Activated naive CD8-positive, alpha-beta T cell treated with anti-CD3 and anti-CD28 coated beads, Interleukin-2, amount 10 ng/mL, durations not matched to agents 7 days and 5 days (primary cell): ENCODE measurements at regions not wholly inside any gene's neighbourhood (a gene's known extent, or its start where the extent isn't known, plus 50 kb on each side); places are given as distances from the start of the nearest gene placed in this dataset.
"Not testable (repeated sequence)": the region's sequence is repeated elsewhere in the genome, so short reads cannot be mapped to it uniquely, and the experiment has no call there.

Experiments
- ATAC-seq: fragments of 150-1000 bp; cut with Tn5 transposase; one replicate; pipeline ENCODE4 v1.10.0; 2021; ENCODE audit warnings: low read depth, moderate library complexity
- POLR2A ChIA-PET: fragments of 350-600 bp; sonication (Branson Sonifier 250); formaldehyde crosslinking; loops from one replicate; lab custom pipeline; 2021; ENCODE audit warnings: antibody characterized with exemption; lab: Charles Lee
- DNase-seq: peaks from one replicate; pipeline ENCODE4 v3.0.0; 2021
- H3K27ac Mint-ChIP-seq: one replicate; pipeline ENCODE4 v1.8.0; 2022; ENCODE audit warnings: mild to moderate bottlenecking, mixed read lengths
- H3K27me3 Mint-ChIP-seq: one replicate; pipeline ENCODE4 v1.8.0; 2022; ENCODE audit warnings: mild to moderate bottlenecking, moderate library complexity, mixed read lengths
- H3K36me3 Mint-ChIP-seq: one replicate; pipeline ENCODE4 v1.8.0; 2021; ENCODE audit warnings: mild to moderate bottlenecking, mixed read lengths
- H3K4me1 Mint-ChIP-seq: one replicate; pipeline ENCODE4 v1.8.0; 2021; ENCODE audit warnings: mixed read lengths
- H3K4me3 Mint-ChIP-seq: one replicate; pipeline ENCODE4 v1.8.0; 2022; ENCODE audit warnings: mild to moderate bottlenecking, moderate library complexity, mixed read lengths
- H3K9me3 Mint-ChIP-seq: one replicate; pipeline ENCODE4 v1.8.0; 2021; ENCODE audit warnings: mixed read lengths

DNA sequence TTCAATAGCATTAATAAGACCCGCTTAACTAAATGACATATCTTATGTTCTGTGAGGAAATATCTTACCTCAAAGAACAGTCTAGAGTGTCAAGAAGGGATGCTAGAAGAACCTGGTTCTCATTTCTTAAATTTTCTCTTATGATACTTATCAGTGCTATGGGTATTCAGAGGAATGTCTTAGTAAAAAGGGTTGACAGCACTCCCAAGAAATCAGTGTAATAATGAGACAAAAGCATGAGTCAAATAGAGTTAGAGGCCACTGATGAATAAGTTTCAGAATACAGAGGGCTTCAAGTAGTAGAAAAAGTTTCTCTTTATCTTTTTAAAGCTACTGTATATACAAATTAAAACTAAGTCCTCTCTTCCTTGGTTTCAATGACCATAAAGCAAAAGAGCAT lies 242.8 kb downstream of the GJA1 start:
- Mint-ChIP-seq H3K4me1 (no peaks in the 10 kb centered on the region), H3K4me3 (no peak overlapping the region), H3K9me3 (no peaks in the 10 kb centered on the region), H3K36me3 (no peaks in the 10 kb centered on the region), H3K27me3 (no peaks in the 10 kb centered on the region), H3K27ac (no peak overlapping the region)
- POLR2A ChIA-PET = no interaction called here
- DNase-seq = no peak
- no peak for ATAC-seq

DNA sequence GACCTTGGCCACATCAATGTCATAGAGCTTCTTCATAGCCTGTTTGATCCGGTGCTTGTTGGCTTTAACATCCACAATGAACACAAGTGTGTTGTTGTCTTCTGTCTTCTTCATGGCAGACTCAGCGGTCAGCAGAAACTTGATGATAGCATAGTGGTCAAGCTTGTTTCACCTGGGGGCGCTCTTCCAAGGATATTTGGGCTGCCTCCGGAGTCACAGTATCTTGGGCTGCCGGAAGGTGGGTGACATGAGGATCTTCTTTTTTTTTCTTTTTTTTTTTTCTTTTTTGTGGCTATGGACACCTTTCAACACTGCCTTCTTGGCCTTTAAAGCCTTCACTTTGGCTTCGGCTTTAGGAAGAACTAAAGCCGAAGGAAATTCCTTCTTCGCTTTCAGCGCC lies 244.6 kb downstream of the GJA1 start:
- ATAC-seq = no peak
- no peaks in the 10 kb centered on the region for H3K27me3 Mint-ChIP-seq
- no peak overlapping the region for H3K4me3 Mint-ChIP-seq
- H3K27ac Mint-ChIP-seq = no peak overlapping the region
- no peaks in the 10 kb centered on the region for H3K4me1 Mint-ChIP-seq
- DNase-seq = no peak
- no peaks in the 10 kb centered on the region for H3K9me3 Mint-ChIP-seq
- POLR2A ChIA-PET = no interaction called here
- H3K36me3 Mint-ChIP-seq = no peaks in the 10 kb centered on the region

DNA sequence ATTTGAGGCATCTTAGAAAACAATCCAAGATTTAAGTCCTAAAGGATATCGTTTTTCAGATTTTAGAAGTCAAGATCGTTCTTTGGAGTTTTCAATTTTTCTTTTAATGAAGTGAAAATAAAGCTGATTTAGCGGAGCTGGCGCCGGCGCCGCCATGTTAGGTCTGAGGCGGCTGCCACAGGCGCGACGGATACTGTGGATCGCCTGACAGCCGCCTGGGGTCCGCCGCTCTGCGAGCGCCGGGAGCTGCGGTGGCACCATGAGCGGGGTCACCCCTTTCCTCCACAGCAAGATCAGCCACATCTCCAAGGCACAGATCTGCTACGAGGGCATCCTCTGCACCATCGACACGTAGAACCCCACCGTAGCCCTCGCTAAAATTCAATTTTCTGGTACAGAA lies 247.2 kb downstream of the GJA1 start:
- H3K4me1 Mint-ChIP-seq = no peaks in the 10 kb centered on the region
- DNase-seq (no peak), ATAC-seq (no peak)
- H3K4me3 Mint-ChIP-seq = no peak overlapping the region
- H3K36me3 Mint-ChIP-seq = no peaks in the 10 kb centered on the region
- no peaks in the 10 kb centered on the region for H3K27me3 Mint-ChIP-seq
- H3K9me3 Mint-ChIP-seq = no peaks in the 10 kb centered on the region
- POLR2A ChIA-PET = no interaction called here
- H3K27ac Mint-ChIP-seq = no peak overlapping the region

DNA sequence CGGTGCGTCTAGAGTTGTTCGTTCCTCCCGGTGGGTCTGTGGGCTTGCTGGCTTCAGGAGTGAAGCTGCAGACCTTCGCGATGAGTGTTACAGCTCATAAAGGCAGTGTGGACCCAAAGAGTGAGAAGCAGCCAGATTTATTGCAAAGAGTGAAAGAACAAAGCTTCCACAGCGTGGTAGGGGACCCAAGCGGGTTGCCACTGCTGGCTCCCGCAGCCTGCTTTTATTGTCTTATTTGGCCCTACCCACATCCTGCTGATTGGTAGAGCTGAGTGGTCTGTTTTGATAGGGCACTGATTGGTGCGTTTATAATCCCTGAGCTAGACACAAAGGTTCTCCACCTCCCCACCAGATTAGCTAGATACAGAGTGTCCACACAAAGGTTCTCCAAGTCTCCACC lies 250.4 kb downstream of the GJA1 start:
- DNase-seq, H3K27me3 Mint-ChIP-seq, H3K9me3 Mint-ChIP-seq, H3K4me3 Mint-ChIP-seq, H3K27ac Mint-ChIP-seq, H3K36me3 Mint-ChIP-seq, POLR2A ChIA-PET, H3K4me1 Mint-ChIP-seq, ATAC-seq: not testable (repeated sequence)

DNA sequence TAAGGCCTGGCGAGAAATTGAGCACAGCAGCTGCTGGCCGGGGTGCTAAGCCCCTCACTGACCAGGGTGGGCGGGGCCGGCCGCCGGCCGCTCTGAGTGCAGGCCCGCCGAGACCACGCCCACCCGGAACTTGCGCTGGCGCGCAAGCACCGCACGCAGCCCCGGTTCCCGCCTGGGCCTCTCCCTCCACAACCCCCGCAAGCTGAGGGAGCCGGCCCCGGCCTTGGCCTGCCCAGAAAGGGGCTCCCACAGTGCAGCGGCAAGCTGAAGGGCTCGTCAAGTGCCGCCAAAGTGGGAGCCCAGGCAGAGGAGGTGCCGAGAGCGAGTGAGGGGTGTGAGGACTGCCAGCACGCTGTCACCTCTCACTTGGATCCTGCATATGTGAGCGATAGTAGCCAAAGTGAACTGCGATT lies 251.2 kb downstream of the GJA1 start:
- no peaks in the 10 kb centered on the region for H3K27me3 Mint-ChIP-seq
- H3K36me3 Mint-ChIP-seq = peaks cover 1% of the 10 kb centered on the region
- POLR2A ChIA-PET = no interaction called here
- DNase-seq (peak; percentile 40), ATAC-seq (peak; percentile 60)
- peaks cover 5% of the 10 kb centered on the region for H3K4me1 Mint-ChIP-seq
- H3K9me3 Mint-ChIP-seq = no peaks in the 10 kb centered on the region
- H3K27ac Mint-ChIP-seq = no peak overlapping the region
- no peak overlapping the region for H3K4me3 Mint-ChIP-seq

DNA sequence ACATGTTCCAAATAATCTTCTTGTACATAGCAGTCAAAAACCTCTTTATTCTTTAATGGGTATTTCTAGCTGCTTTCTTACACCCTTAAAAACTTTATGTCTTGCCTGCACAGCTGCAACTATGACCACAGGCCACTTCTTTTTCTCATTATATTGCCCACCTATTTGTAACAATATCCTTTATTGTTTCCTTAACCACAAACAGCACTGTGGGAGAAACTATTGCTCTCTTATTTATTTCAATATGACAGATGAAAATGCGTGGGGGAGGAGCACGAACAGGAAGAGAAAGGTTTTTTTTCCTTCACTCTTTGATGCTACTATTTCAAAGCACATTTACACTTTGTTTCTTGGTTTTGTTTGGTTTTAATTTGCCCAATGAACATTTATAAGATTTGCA lies 253.5 kb downstream of the GJA1 start:
- ATAC-seq = no peak
- peaks cover 1% of the 10 kb centered on the region for H3K36me3 Mint-ChIP-seq
- H3K27ac Mint-ChIP-seq = no peak overlapping the region
- no peaks in the 10 kb centered on the region for H3K27me3 Mint-ChIP-seq
- no peak for DNase-seq
- peaks cover 5% of the 10 kb centered on the region for H3K4me1 Mint-ChIP-seq
- H3K9me3 Mint-ChIP-seq = no peaks in the 10 kb centered on the region
- H3K4me3 Mint-ChIP-seq = peak overlapping the region; percentile 28
- POLR2A ChIA-PET = no interaction called here

DNA sequence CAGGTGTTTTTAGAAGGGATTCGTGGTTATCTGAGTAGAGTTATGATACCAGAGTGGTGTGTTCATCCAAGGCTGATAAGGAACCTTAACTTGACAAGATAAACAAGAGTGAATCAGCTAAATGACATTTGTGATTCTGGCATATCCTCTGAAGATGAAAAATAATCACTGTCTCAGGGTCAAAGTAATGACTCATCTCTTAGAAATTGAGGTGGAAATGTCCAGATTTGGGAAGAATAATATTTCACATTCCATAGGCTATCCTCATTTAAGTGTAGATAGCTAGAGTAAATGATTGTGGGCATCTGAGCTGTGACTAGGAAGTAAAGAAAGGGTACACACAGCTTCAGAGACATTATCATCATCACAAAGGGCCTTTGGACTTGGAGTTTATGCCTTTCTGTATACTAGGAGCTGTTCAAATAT lies 255.7 kb downstream of the GJA1 start:
- POLR2A ChIA-PET = no interaction called here
- no peaks in the 10 kb centered on the region for H3K9me3 Mint-ChIP-seq
- ATAC-seq (no peak), DNase-seq (no peak)
- peaks cover 1% of the 10 kb centered on the region for H3K36me3 Mint-ChIP-seq
- no peak overlapping the region for H3K27ac Mint-ChIP-seq
- H3K4me1 Mint-ChIP-seq = peaks cover 5% of the 10 kb centered on the region
- H3K27me3 Mint-ChIP-seq = no peaks in the 10 kb centered on the region
- H3K4me3 Mint-ChIP-seq = no peak overlapping the region

DNA sequence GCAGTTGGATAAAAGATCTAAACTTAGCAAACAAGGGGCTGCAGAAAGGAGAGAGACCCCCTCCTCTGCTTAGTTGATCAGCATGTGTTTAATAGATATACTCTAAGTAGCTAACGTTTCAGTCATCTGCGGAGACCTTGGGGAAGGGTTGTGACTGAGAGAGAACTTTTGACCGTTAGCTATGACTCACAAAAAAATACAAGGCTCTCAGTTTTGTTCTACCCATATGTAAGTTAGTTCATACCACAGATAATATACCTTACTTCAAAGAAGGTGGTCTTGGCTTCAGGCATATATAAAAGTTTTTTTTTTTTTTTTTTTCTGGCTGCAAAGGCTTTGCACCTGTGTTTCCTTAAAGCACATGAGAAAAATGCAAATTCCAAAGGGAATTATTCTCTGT lies 258.9 kb downstream of the GJA1 start:
- Mint-ChIP-seq H3K27me3 (no peaks in the 10 kb centered on the region), H3K4me1 (peaks cover 1% of the 10 kb centered on the region), H3K27ac (no peak overlapping the region), H3K9me3 (no peaks in the 10 kb centered on the region), H3K36me3 (peaks cover 1% of the 10 kb centered on the region), H3K4me3 (no peak overlapping the region)
- DNase-seq (no peak), ATAC-seq (no peak)
- POLR2A ChIA-PET = no interaction called here

DNA sequence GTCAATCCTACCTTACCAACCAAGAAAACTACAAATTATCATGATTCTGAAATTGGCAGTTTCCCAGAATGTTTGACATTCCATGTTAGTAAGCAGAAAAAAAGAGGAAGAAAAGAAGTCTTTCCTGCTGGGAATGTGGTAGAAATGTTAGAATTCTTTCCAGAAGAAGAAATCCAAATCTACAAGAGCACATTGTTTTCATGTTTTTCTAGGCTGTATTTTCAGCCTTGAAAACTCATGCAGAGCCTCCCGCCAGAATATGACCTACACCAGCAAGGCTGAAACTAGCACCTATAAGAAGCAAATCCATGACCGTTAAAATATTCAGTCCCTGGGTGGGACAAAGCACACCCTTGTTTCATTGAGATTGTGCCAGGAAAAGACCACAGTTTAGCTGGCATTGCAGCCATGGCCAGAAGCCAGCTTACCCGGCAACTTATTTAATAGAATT lies 259.4 kb downstream of the GJA1 start:
- Mint-ChIP-seq H3K4me3 (no peak overlapping the region), H3K4me1 (peaks cover under 1% of the 10 kb centered on the region), H3K36me3 (peaks cover under 1% of the 10 kb centered on the region), H3K27me3 (no peaks in the 10 kb centered on the region), H3K27ac (no peak overlapping the region), H3K9me3 (peaks cover 1% of the 10 kb centered on the region)
- DNase-seq = no peak
- no peak for ATAC-seq
- POLR2A ChIA-PET = no interaction called here

DNA sequence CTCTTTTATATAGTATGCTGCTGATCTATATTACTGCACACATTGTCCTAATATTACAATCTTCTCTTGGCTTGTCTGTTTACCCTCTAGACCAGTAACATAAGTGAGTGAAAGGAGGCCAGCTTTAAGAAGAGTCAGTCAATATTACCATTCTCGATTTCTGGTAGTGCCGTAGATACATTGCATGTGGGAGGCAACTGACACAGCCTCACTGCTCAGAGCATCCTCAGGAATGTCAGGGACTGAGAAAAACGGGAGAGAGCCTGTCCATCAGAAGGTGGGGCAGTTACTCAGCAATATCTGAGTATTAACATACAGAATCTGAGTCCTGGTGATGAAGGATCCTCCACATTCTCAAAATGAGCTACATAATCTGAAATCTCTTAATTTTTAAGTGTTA lies 259.9 kb downstream of the GJA1 start:
- Mint-ChIP-seq H3K27me3 (no peaks in the 10 kb centered on the region), H3K9me3 (peaks cover 1% of the 10 kb centered on the region), H3K27ac (no peak overlapping the region), H3K4me3 (no peak overlapping the region), H3K4me1 (no peaks in the 10 kb centered on the region), H3K36me3 (no peaks in the 10 kb centered on the region)
- ATAC-seq = no peak
- DNase-seq = no peak
- POLR2A ChIA-PET = no interaction called here

DNA sequence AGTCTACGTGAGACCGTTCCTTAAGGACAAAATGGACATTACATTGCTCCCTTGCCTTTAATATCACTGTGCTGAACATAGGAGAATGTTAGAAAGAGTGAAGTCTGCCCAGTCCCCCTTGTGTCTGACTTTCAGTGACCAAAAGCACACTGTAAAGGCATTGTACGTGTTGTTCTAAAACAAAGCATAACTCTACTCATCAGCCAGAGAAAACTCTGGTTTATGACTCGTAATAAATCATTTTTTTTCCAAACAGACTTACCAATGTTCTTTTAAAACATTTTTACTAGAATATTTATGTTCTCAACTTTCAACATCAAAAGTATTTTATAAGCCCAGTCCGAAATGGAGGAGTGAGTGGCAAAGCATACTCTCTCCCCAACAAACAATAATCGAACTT lies 262.5 kb downstream of the GJA1 start:
- POLR2A ChIA-PET = no interaction called here
- ATAC-seq (no peak), DNase-seq (no peak)
- Mint-ChIP-seq H3K27me3 (no peaks in the 10 kb centered on the region), H3K4me1 (no peaks in the 10 kb centered on the region), H3K9me3 (peaks cover 1% of the 10 kb centered on the region), H3K4me3 (no peak overlapping the region), H3K36me3 (no peaks in the 10 kb centered on the region), H3K27ac (no peak overlapping the region)

DNA sequence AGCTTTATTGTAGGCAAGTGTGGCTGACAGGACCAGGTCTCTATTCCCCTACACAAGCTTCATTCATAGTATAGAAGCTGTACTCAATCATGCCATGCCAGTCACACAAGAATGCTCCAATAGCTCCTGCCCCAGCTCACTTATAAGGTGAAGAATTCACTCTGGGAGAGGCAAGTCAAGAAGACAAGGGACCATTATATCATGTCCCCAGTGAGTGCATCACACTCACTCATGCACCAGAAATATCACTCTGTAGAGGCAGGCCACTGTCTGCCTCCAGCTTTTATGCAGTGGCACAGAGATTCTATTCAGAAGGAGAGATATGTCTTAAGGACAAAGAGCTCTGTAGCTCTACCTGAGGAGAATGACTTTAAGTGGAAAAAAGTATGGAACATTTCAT lies 263.2 kb downstream of the GJA1 start:
- DNase-seq (no peak), ATAC-seq (no peak)
- Mint-ChIP-seq H3K9me3 (peaks cover 1% of the 10 kb centered on the region), H3K4me1 (no peaks in the 10 kb centered on the region), H3K27me3 (no peaks in the 10 kb centered on the region), H3K27ac (no peak overlapping the region), H3K36me3 (no peaks in the 10 kb centered on the region), H3K4me3 (no peak overlapping the region)
- POLR2A ChIA-PET = no interaction called here

DNA sequence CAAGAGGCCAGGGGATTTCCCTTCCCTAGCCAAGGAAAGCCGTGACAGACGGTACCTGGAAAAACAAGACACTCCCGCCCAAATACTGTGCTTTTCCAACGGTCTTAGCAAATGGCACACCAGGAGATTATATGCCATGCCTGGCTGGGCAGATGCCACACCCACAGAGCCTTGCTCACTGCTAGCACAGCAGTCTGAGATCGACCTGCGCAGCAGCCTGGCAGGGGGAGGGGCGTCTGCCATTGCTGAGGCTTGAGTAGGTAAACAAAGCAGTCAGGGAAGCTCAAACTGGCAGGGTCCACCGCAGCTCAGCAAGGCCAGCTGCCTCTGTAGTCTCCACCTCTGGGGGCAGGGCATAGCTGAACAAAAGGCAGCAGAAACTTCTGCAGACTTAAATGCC lies 267.7 kb downstream of the GJA1 start:
- H3K27me3 Mint-ChIP-seq, H3K4me1 Mint-ChIP-seq, POLR2A ChIA-PET, DNase-seq, ATAC-seq, H3K9me3 Mint-ChIP-seq, H3K27ac Mint-ChIP-seq, H3K36me3 Mint-ChIP-seq, H3K4me3 Mint-ChIP-seq: not testable (repeated sequence)

DNA sequence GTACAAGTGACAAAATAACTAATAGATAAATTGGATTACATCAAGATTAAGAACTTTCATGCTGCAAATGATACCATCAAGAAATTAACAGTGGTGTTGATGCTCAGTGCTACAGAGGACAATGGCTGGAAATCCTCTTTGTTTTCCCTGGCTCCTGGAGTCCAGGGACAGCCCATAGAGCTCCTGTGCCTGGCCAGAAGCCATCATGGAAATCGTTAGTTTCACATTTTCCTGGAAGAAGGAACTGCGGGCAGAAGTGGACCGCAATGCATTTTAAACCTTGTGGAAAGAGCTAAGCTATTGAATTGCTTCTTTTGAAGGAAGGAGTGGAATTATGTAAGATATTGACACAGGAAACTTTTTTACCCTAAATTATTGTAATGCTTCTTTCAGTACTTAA lies 276.0 kb downstream of the GJA1 start:
- H3K27me3 Mint-ChIP-seq = no peaks in the 10 kb centered on the region
- no peak for ATAC-seq
- POLR2A ChIA-PET = no interaction called here
- no peak overlapping the region for H3K4me3 Mint-ChIP-seq
- H3K4me1 Mint-ChIP-seq = no peaks in the 10 kb centered on the region
- H3K27ac Mint-ChIP-seq = no peak overlapping the region
- no peaks in the 10 kb centered on the region for H3K36me3 Mint-ChIP-seq
- H3K9me3 Mint-ChIP-seq = no peaks in the 10 kb centered on the region
- no peak for DNase-seq

DNA sequence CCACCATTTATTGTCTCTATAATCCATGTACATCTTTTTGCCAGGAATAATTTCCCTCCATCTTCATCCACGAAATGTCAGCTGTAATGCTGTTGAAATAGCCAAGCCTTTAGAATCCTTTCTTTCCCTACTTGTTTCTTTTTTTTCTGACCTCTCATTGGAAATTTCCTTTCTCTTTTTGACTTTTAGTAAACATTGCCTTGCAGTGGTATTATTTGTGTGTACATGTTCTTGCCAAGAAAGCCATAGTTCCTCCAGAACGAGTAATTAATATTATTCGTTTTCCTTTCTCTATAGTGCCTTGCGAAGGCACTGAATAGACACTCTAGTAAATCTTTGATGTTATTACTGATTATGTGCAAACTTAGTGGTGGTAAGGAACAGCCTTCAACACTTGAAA lies 282.2 kb downstream of the GJA1 start:
- ATAC-seq (no peak), DNase-seq (no peak)
- H3K27ac Mint-ChIP-seq = no peak overlapping the region
- no peak overlapping the region for H3K4me3 Mint-ChIP-seq
- POLR2A ChIA-PET = no interaction called here
- H3K9me3 Mint-ChIP-seq = no peaks in the 10 kb centered on the region
- H3K4me1 Mint-ChIP-seq = no peaks in the 10 kb centered on the region
- no peaks in the 10 kb centered on the region for H3K27me3 Mint-ChIP-seq
- H3K36me3 Mint-ChIP-seq = no peaks in the 10 kb centered on the region
